ENCODE measurements at regions not wholly inside any gene's neighbourhood (a gene's known extent, or its start where the extent isn't known, plus 50 kb on each side); places are given as distances from the start of the nearest gene placed in this dataset.

GRCh38 chr4:71221510-71222466 is 117.0 kb upstream of the SLC4A4 start:
- Mint-ChIP-seq H3K4me3 (ENCODE audit: unreplicated experiment) (no peak overlapping the region), H3K27me3 (ENCODE audit: insufficient read depth, unreplicated experiment) (peaks cover 1% of the 10 kb centered on the region), H3K27ac (ENCODE audit: unreplicated experiment) (no peak overlapping the region), H3K36me3 (ENCODE audit: insufficient read depth, unreplicated experiment) (no peaks in the 10 kb centered on the region), H3K9me3 (ENCODE audit: unreplicated experiment) (no peaks in the 10 kb centered on the region), H3K4me1 (ENCODE audit: low read depth, unreplicated experiment) (no peaks in the 10 kb centered on the region)
- no TSS peak for BruUV-seq (replicated peaks)
- Histone ChIP-seq H3K27me3 (replicated peaks; ENCODE audit: control insufficient read depth, insufficient read depth, low read length) (no peaks in the 10 kb centered on the region), H3K9me3 (no peaks in the 10 kb centered on the region), H3K4me3 (ENCODE audit: low read depth, low read length) (no peak overlapping the region), H3K4me1 (no peaks in the 10 kb centered on the region), H3K36me3 (ENCODE audit: control insufficient read depth, insufficient read depth, low read length) (no peaks in the 10 kb centered on the region)
- DNase-seq: no peak
- ChIA-PET CTCF (no interaction called here), POLR2A (no interaction called here)
- intact Hi-C loops (cut with micrococcal nuclease; ENCODE audit: unreplicated experiment): no loop called here
- TF ChIP-seq CTCF (IDR thresholded peaks at IDR 0.05; ENCODE audit: insufficient read depth in 1 of 2, low read depth in 1 of 2, low read length in 1 of 2, severe bottlenecking in 1 of 2, unreplicated experiment in 1 of 2): no peak

GRCh38 chr4:71222661-71223060 is 116.2 kb upstream of the SLC4A4 start:
- H3K9me3 Mint-ChIP-seq (ENCODE audit: unreplicated experiment): no peaks in the 10 kb centered on the region
- POLR2A ChIA-PET: no interaction called here
- Histone ChIP-seq H3K27me3 (replicated peaks; ENCODE audit: control insufficient read depth, insufficient read depth, low read length) (no peaks in the 10 kb centered on the region), H3K9me3 (no peaks in the 10 kb centered on the region), H3K4me1 (no peaks in the 10 kb centered on the region), H3K36me3 (ENCODE audit: control insufficient read depth, insufficient read depth, low read length) (no peaks in the 10 kb centered on the region), H3K4me3 (ENCODE audit: low read depth, low read length) (no peak overlapping the region)
- H3K4me3 Mint-ChIP-seq (ENCODE audit: unreplicated experiment): no peak overlapping the region
- H3K27ac Mint-ChIP-seq (ENCODE audit: unreplicated experiment): no peak overlapping the region
- peaks cover 4% of the 10 kb centered on the region for H3K27me3 Mint-ChIP-seq (ENCODE audit: insufficient read depth, unreplicated experiment)
- intact Hi-C loops (cut with micrococcal nuclease; ENCODE audit: unreplicated experiment): no loop called here
- H3K36me3 Mint-ChIP-seq (ENCODE audit: insufficient read depth, unreplicated experiment): no peaks in the 10 kb centered on the region
- CTCF ChIA-PET: no interaction called here
- no peak for TF ChIP-seq CTCF (IDR thresholded peaks at IDR 0.05; ENCODE audit: insufficient read depth in 1 of 2, low read depth in 1 of 2, low read length in 1 of 2, severe bottlenecking in 1 of 2, unreplicated experiment in 1 of 2)
- no TSS peak for BruUV-seq (replicated peaks)
- no peak for DNase-seq
- H3K4me1 Mint-ChIP-seq (ENCODE audit: low read depth, unreplicated experiment): no peaks in the 10 kb centered on the region

GRCh38 chr4:71229477-71230270 is 109.1 kb upstream of the SLC4A4 start:
- no peaks in the 10 kb centered on the region for H3K36me3 ChIP-seq (ENCODE audit: control insufficient read depth, insufficient read depth, low read length)
- Mint-ChIP-seq H3K27ac (ENCODE audit: unreplicated experiment) (no peak overlapping the region), H3K36me3 (ENCODE audit: insufficient read depth, unreplicated experiment) (no peaks in the 10 kb centered on the region), H3K4me3 (ENCODE audit: unreplicated experiment) (no peak overlapping the region), H3K4me1 (ENCODE audit: low read depth, unreplicated experiment) (peaks cover 5% of the 10 kb centered on the region), H3K27me3 (ENCODE audit: insufficient read depth, unreplicated experiment) (peaks cover 4% of the 10 kb centered on the region), H3K9me3 (ENCODE audit: unreplicated experiment) (no peaks in the 10 kb centered on the region)
- peaks cover 12% of the 10 kb centered on the region for H3K4me1 ChIP-seq
- peak in 1 of 2 experiments; percentile 29 for DNase-seq
- no TSS peak for BruUV-seq (replicated peaks)
- CTCF ChIA-PET: interaction anchor here (0.6 kb wide), 3 partner anchors 112 to 321 kb away, joined by 3 to 5 read pairs (median 4); no protein-coding TSS in a partner anchor
- H3K4me3 ChIP-seq (ENCODE audit: low read depth, low read length): no peak overlapping the region
- H3K27me3 ChIP-seq (replicated peaks; ENCODE audit: control insufficient read depth, insufficient read depth, low read length): no peaks in the 10 kb centered on the region
- POLR2A ChIA-PET: no interaction called here
- no peaks in the 10 kb centered on the region for H3K9me3 ChIP-seq
- peak; percentile 26 to 59 for TF ChIP-seq CTCF (IDR thresholded peaks at IDR 0.05; ENCODE audit: insufficient read depth in 1 of 2, low read depth in 1 of 2, low read length in 1 of 2, severe bottlenecking in 1 of 2, unreplicated experiment in 1 of 2)
- intact Hi-C loops (cut with micrococcal nuclease; ENCODE audit: unreplicated experiment): loop anchor here (1.0 kb wide), 2 partner anchors 324 to 484 kb away; no protein-coding TSS in a partner anchor
